MM.1S (cell line): ENCODE measurements at regions not wholly inside any gene's neighbourhood (a gene's known extent, or its start where the extent isn't known, plus 50 kb on each side); places are given as distances from the start of the nearest gene placed in this dataset.

Source experiments
- DNase-seq: peaks from one replicate; pipeline ENCODE4 v3.0.0-alpha.2; 2015
- H2AFZ ChIP-seq: fragments of 300-600 bp; sonication (generic); 2 replicates; pipeline ENCODE4 v1.6.0; 2016; ENCODE audit warnings: antibody characterized with exemption, low read length
- H3F3A ChIP-seq: fragments of 300-600 bp; sonication (generic); 2 replicates; pipeline ENCODE4 v1.6.1; 2016; ENCODE audit warnings: mild to moderate bottlenecking, antibody characterized with exemption, low read length, moderate library complexity, mixed read lengths; ENCODE audit not compliant: insufficient read depth
- H3K27ac ChIP-seq: fragments of 300-600 bp; sonication (generic); 2 replicates; pipeline ENCODE4 v1.5.1; 2016; ENCODE audit warnings: mild to moderate bottlenecking, low read length
- H3K27me3 ChIP-seq: fragments of 300-600 bp; sonication (generic); replicated peaks from 2 replicates; pipeline ENCODE4 v1.6.0; 2016; ENCODE audit warnings: low read length; ENCODE audit not compliant: insufficient read depth
- H3K36me3 ChIP-seq: fragments of 300-600 bp; sonication (generic); replicated peaks from 2 replicates; pipeline ENCODE4 v1.6.1; 2016; ENCODE audit warnings: mild to moderate bottlenecking, low read length, mixed read lengths; ENCODE audit not compliant: insufficient read depth
- H3K4me1 ChIP-seq: fragments of 300-600 bp; sonication (generic); 2 replicates; pipeline ENCODE4 v1.6.1; 2016; ENCODE audit warnings: low read length, mixed read lengths
- H3K4me2 ChIP-seq: fragments of 300-600 bp; sonication (generic); 2 replicates; pipeline ENCODE4 v1.6.0; 2016; ENCODE audit warnings: low read depth, low read length
- H3K4me3 ChIP-seq: fragments of 300-600 bp; sonication (generic); 2 replicates; pipeline ENCODE4 v1.5.1; 2016; ENCODE audit warnings: low read length, mixed read lengths
- H3K79me2 ChIP-seq: fragments of 300-600 bp; sonication (generic); 2 replicates; pipeline ENCODE4 v1.6.1; 2016; ENCODE audit warnings: mixed run types, low read length, mixed read lengths
- H3K9ac ChIP-seq: fragments of 300-600 bp; sonication (generic); 2 replicates; pipeline ENCODE4 v1.6.1; 2016; ENCODE audit warnings: low read length, mixed read lengths
- H3K9me2 ChIP-seq: fragments of 300-600 bp; sonication (generic); replicated peaks from 2 replicates; pipeline ENCODE4 v1.6.1; 2016; ENCODE audit warnings: mild to moderate bottlenecking, low read length, mixed read lengths; ENCODE audit not compliant: insufficient read depth
- H3K9me3 ChIP-seq: fragments of 300-600 bp; sonication (generic); replicated peaks from 2 replicates; pipeline ENCODE4 v1.6.1; 2016; ENCODE audit warnings: mild to moderate bottlenecking, low read length, mixed read lengths; ENCODE audit not compliant: insufficient read depth
- H4K20me1 ChIP-seq: fragments of 300-600 bp; sonication (generic); 2 replicates; pipeline ENCODE4 v1.6.1; 2016; ENCODE audit warnings: mild to moderate bottlenecking, low read length, moderate library complexity, mixed read lengths; ENCODE audit not compliant: insufficient read depth
- EZH2 ChIP-seq: fragments of 300-600 bp; sonication (generic); optimal IDR thresholded peaks from 2 replicates; pipeline ENCODE3; 2017; ENCODE audit warnings: low read depth, mild to moderate bottlenecking, antibody characterized with exemption, low read length, mixed read lengths
- EZH2phosphoT487 ChIP-seq: fragments of 300-600 bp; sonication (generic); IDR thresholded peaks from 2 replicates; pipeline ENCODE4 v1.6.1; 2018; ENCODE audit warnings: antibody characterized with exemption, low read length
- TF ChIP-seq, protein P1 (sequence below): fragments of 300-600 bp; sonication (generic); IDR thresholded peaks from 2 replicates; pipeline ENCODE4 v1.5.1; 2016; ENCODE audit warnings: antibody characterized with exemption, low read length, mixed read lengths

DNA sequence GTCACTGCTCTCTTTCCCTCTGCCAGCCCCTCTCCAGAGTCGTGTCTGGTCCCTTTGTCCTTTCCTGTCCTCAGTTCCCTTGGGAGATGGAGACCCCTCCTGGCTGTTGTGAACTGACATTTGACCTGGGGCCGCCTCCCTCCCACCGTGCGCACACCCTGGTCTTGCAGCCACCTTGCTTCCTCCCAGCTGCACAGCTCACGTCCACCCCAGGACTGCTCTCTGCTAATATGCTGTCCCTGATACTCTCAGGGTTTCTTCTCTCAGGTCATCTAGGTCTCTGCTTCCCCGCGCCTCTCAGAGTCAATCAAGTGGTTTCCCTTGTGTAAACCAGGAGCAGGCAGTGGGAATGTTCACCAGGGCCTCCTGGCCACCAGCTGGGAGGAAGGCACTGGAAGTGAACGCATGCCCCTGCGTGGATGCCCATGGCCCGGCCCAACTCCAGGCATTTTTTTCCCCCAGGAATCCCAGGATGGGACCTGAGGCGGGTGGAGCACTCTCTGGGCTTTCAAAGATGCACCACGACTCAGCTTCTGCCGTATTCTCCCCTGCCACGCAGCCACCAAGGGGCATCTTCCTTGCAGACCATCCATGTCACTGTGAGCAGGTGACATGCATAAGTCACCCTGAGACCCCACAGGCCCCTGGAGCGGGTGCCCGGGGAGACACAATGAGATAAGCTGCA, 142.4 kb downstream of the OLFM1 start:
- H3K9ac ChIP-seq, result no peak overlapping the region
- no peak for DNase-seq
- no peak overlapping the region for H3K4me2 ChIP-seq
- H3K4me1 ChIP-seq, result no peaks in the 10 kb centered on the region
- no peaks in the 10 kb centered on the region for H3K9me3 ChIP-seq
- no peaks in the 10 kb centered on the region for H4K20me1 ChIP-seq
- no peak overlapping the region for H3K4me3 ChIP-seq
- no peak for TF ChIP-seq EZH2phosphoT487
- TF ChIP-seq EZH2, result no peak
- no peak overlapping the region for H3K27ac ChIP-seq
- no peaks in the 10 kb centered on the region for H3K9me2 ChIP-seq
- no peaks in the 10 kb centered on the region for H3K36me3 ChIP-seq
- H3F3A ChIP-seq, result no peaks in the 10 kb centered on the region
- no peak overlapping the region for H2AFZ ChIP-seq
- no peaks in the 10 kb centered on the region for H3K79me2 ChIP-seq
- H3K27me3 ChIP-seq, result peaks cover 49% of the 10 kb centered on the region

DNA sequence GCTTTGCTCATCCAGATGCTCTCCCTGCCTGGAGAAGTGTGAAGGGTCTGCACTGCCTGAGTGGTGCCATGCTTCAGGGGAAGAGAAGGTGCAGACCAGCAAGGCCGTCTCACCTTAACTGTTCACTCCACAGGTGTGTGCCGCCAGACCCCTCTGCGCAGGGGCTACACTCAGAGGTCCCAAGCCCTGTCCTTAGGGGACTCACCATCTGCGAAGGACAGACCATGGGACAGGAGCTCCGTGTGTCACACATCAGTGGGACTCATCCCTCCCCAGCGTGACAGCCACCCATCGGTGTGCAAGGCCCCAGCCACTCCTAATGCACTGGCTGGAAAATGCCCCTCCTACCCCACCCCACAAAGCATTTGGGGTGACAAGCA, 142.9 kb downstream of the OLFM1 start:
- Histone ChIP-seq H3K9ac (no peak overlapping the region), H4K20me1 (no peaks in the 10 kb centered on the region), H3K9me3 (no peaks in the 10 kb centered on the region), H3K9me2 (no peaks in the 10 kb centered on the region), H3K4me3 (no peak overlapping the region), H3F3A (no peaks in the 10 kb centered on the region), H3K27me3 (peaks cover 53% of the 10 kb centered on the region), H2AFZ (no peak overlapping the region), H3K4me2 (no peak overlapping the region), H3K27ac (no peak overlapping the region), H3K79me2 (no peaks in the 10 kb centered on the region), H3K4me1 (no peaks in the 10 kb centered on the region), H3K36me3 (no peaks in the 10 kb centered on the region)
- DNase-seq, result no peak
- TF ChIP-seq EZH2phosphoT487 (no peak), EZH2 (no peak)
- TF ChIP-seq, protein P1, sequence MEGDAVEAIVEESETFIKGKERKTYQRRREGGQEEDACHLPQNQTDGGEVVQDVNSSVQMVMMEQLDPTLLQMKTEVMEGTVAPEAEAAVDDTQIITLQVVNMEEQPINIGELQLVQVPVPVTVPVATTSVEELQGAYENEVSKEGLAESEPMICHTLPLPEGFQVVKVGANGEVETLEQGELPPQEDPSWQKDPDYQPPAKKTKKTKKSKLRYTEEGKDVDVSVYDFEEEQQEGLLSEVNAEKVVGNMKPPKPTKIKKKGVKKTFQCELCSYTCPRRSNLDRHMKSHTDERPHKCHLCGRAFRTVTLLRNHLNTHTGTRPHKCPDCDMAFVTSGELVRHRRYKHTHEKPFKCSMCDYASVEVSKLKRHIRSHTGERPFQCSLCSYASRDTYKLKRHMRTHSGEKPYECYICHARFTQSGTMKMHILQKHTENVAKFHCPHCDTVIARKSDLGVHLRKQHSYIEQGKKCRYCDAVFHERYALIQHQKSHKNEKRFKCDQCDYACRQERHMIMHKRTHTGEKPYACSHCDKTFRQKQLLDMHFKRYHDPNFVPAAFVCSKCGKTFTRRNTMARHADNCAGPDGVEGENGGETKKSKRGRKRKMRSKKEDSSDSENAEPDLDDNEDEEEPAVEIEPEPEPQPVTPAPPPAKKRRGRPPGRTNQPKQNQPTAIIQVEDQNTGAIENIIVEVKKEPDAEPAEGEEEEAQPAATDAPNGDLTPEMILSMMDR, result no peak

DNA sequence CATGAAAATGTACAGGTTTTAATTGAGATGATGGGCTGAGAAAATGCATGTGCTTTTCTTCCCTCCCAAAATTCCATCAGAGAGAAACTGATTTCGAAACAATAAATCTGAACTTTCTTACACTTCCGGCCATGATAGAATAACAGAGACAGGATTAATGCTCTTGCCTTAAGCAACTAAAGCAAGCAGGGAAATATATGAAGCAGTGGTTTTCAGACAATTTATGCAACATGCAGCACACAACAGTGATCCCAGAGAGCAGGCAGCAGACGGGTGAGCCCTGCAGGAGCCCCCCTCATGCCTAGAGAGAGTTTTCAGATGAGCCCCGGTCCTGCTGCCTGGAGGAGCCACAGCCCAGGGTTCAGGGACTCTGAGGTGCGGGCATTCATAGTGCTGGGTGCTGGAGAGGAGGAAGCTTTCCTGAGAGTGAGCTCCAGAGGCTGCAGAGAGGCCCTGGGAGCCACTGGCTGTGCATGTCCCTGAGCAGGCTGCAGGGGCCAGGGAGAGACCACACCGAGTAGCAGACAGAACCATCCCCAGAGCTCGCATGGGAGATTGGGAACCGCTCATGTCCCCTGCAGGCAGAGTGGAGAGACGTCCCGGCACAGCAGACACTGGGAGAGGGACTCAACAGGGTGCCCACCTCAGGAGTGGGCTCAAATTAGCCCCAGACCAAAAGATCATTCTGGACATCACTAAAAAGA, 143.5 kb downstream of the OLFM1 start:
- Histone ChIP-seq H3K9me3 (no peaks in the 10 kb centered on the region), H3K79me2 (no peaks in the 10 kb centered on the region), H3K9me2 (no peaks in the 10 kb centered on the region)

More for the DNA sequence above, 143.5 kb downstream of the OLFM1 start:
- H3K27me3 ChIP-seq, result peaks cover 59% of the 10 kb centered on the region
- no peak overlapping the region for H2AFZ ChIP-seq
- no peaks in the 10 kb centered on the region for H3F3A ChIP-seq
- no peak overlapping the region for H3K4me2 ChIP-seq
- H3K36me3 ChIP-seq, result no peaks in the 10 kb centered on the region
- H3K4me3 ChIP-seq, result no peak overlapping the region
- DNase-seq, result no peak
- no peak overlapping the region for H3K9ac ChIP-seq
- no peaks in the 10 kb centered on the region for H3K4me1 ChIP-seq
- no peaks in the 10 kb centered on the region for H4K20me1 ChIP-seq
- H3K27ac ChIP-seq, result no peak overlapping the region
- TF ChIP-seq, protein P1, result no peak
- TF ChIP-seq EZH2, result no peak
- no peak for TF ChIP-seq EZH2phosphoT487
